MM.1S (cell line): ENCODE measurements at regions not wholly inside any gene's neighbourhood (a gene's known extent, or its start where the extent isn't known, plus 50 kb on each side); places are given as distances from the start of the nearest gene placed in this dataset.

Experiments used
- DNase-seq: peaks from one replicate; pipeline ENCODE4 v3.0.0-alpha.2; 2015
- H2AFZ ChIP-seq: fragments of 300-600 bp; sonication (generic); 2 replicates; pipeline ENCODE4 v1.6.0; 2016; ENCODE audit warnings: antibody characterized with exemption, low read length
- H3F3A ChIP-seq: fragments of 300-600 bp; sonication (generic); 2 replicates; pipeline ENCODE4 v1.6.1; 2016; ENCODE audit warnings: mild to moderate bottlenecking, antibody characterized with exemption, low read length, moderate library complexity, mixed read lengths; ENCODE audit not compliant: insufficient read depth
- H3K27ac ChIP-seq: fragments of 300-600 bp; sonication (generic); 2 replicates; pipeline ENCODE4 v1.5.1; 2016; ENCODE audit warnings: mild to moderate bottlenecking, low read length
- H3K27me3 ChIP-seq: fragments of 300-600 bp; sonication (generic); replicated peaks from 2 replicates; pipeline ENCODE4 v1.6.0; 2016; ENCODE audit warnings: low read length; ENCODE audit not compliant: insufficient read depth
- H3K36me3 ChIP-seq: fragments of 300-600 bp; sonication (generic); replicated peaks from 2 replicates; pipeline ENCODE4 v1.6.1; 2016; ENCODE audit warnings: mild to moderate bottlenecking, low read length, mixed read lengths; ENCODE audit not compliant: insufficient read depth
- H3K4me1 ChIP-seq: fragments of 300-600 bp; sonication (generic); 2 replicates; pipeline ENCODE4 v1.6.1; 2016; ENCODE audit warnings: low read length, mixed read lengths
- H3K4me2 ChIP-seq: fragments of 300-600 bp; sonication (generic); 2 replicates; pipeline ENCODE4 v1.6.0; 2016; ENCODE audit warnings: low read depth, low read length
- H3K4me3 ChIP-seq: fragments of 300-600 bp; sonication (generic); 2 replicates; pipeline ENCODE4 v1.5.1; 2016; ENCODE audit warnings: low read length, mixed read lengths
- H3K79me2 ChIP-seq: fragments of 300-600 bp; sonication (generic); 2 replicates; pipeline ENCODE4 v1.6.1; 2016; ENCODE audit warnings: mixed run types, low read length, mixed read lengths
- H3K9ac ChIP-seq: fragments of 300-600 bp; sonication (generic); 2 replicates; pipeline ENCODE4 v1.6.1; 2016; ENCODE audit warnings: low read length, mixed read lengths
- H3K9me2 ChIP-seq: fragments of 300-600 bp; sonication (generic); replicated peaks from 2 replicates; pipeline ENCODE4 v1.6.1; 2016; ENCODE audit warnings: mild to moderate bottlenecking, low read length, mixed read lengths; ENCODE audit not compliant: insufficient read depth
- H3K9me3 ChIP-seq: fragments of 300-600 bp; sonication (generic); replicated peaks from 2 replicates; pipeline ENCODE4 v1.6.1; 2016; ENCODE audit warnings: mild to moderate bottlenecking, low read length, mixed read lengths; ENCODE audit not compliant: insufficient read depth
- H4K20me1 ChIP-seq: fragments of 300-600 bp; sonication (generic); 2 replicates; pipeline ENCODE4 v1.6.1; 2016; ENCODE audit warnings: mild to moderate bottlenecking, low read length, moderate library complexity, mixed read lengths; ENCODE audit not compliant: insufficient read depth
- CTCF ChIP-seq: fragments of 300-600 bp; sonication (generic); IDR thresholded peaks from 2 replicates; pipeline ENCODE4 v1.5.1; 2016; ENCODE audit warnings: antibody characterized with exemption, low read length, mixed read lengths
- EZH2 ChIP-seq: fragments of 300-600 bp; sonication (generic); optimal IDR thresholded peaks from 2 replicates; pipeline ENCODE3; 2017; ENCODE audit warnings: low read depth, mild to moderate bottlenecking, antibody characterized with exemption, low read length, mixed read lengths
- EZH2phosphoT487 ChIP-seq: fragments of 300-600 bp; sonication (generic); IDR thresholded peaks from 2 replicates; pipeline ENCODE4 v1.6.1; 2018; ENCODE audit warnings: antibody characterized with exemption, low read length

GRCh38 chr2:12032398-12032797 is 286.0 kb downstream of the LPIN1 start:
- Histone ChIP-seq H3K36me3 (no peaks in the 10 kb centered on the region), H3F3A (no peaks in the 10 kb centered on the region), H3K27me3 (no peaks in the 10 kb centered on the region), H4K20me1 (no peaks in the 10 kb centered on the region), H3K4me3 (no peak overlapping the region), H3K4me1 (no peaks in the 10 kb centered on the region), H3K27ac (no peak overlapping the region), H2AFZ (no peak overlapping the region), H3K9me3 (no peaks in the 10 kb centered on the region), H3K9ac (no peak overlapping the region), H3K79me2 (no peaks in the 10 kb centered on the region), H3K4me2 (no peak overlapping the region), H3K9me2 (no peaks in the 10 kb centered on the region)
- no peak for TF ChIP-seq EZH2phosphoT487
- TF ChIP-seq EZH2 = no peak
- no peak for TF ChIP-seq CTCF
- no peak for DNase-seq

DNA sequence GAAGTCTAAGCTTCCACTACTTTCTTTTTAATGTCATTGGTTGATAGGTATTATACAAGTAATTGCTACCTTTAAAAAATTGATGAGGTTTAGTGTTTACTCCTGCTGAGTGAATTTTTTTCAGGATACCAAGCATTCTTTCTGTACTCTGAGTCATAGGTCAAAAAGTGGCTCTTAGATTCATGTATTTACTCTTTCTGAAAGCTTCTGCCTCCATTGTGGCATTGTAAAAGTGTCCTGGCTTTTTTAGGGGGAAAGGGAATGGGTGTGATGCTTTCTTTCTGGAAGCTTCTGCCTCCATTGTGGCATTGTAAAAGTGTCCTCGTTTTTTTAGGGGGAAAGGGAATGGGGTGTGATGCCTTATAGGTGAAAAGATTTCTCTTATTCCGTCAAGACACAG is 286.5 kb downstream of the LPIN1 start:
- H3K79me2 ChIP-seq = no peaks in the 10 kb centered on the region
- no peaks in the 10 kb centered on the region for H3K9me3 ChIP-seq
- H3K36me3 ChIP-seq = no peaks in the 10 kb centered on the region
- DNase-seq = no peak
- no peak overlapping the region for H2AFZ ChIP-seq
- TF ChIP-seq CTCF = no peak
- TF ChIP-seq EZH2phosphoT487 = no peak
- TF ChIP-seq EZH2 = no peak
- H3K9me2 ChIP-seq = no peaks in the 10 kb centered on the region
- no peaks in the 10 kb centered on the region for H3K4me1 ChIP-seq
- no peaks in the 10 kb centered on the region for H3F3A ChIP-seq
- no peak overlapping the region for H3K27ac ChIP-seq
- H3K4me2 ChIP-seq = no peak overlapping the region
- H3K9ac ChIP-seq = no peak overlapping the region
- H3K27me3 ChIP-seq = no peaks in the 10 kb centered on the region
- H4K20me1 ChIP-seq = no peaks in the 10 kb centered on the region
- no peak overlapping the region for H3K4me3 ChIP-seq

DNA sequence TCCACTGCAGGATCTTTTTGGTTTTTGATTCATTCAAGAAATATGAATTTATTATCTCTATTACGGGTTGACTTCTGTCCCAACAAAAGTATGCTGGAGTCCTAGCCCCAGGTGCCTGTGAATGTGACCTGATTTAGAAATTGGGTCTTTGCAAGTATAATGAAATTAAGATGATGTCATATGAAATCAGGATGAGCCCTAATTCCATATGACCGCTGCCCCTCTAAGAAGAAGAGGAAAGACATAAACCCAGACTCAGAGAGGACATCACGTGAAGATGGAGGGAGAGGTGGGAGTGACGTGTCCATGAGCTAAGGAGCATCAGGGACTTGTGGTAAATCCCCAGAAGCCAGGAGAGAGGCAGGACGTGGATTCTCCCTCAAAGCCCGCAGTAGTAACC is 287.1 kb downstream of the LPIN1 start:
- Histone ChIP-seq H3K4me2 (no peak overlapping the region), H3K27ac (no peak overlapping the region)
- TF ChIP-seq EZH2 = no peak
- no peak for TF ChIP-seq CTCF
- no peak for TF ChIP-seq EZH2phosphoT487

More for the DNA sequence above, 287.1 kb downstream of the LPIN1 start:
- no peaks in the 10 kb centered on the region for H4K20me1 ChIP-seq
- no peaks in the 10 kb centered on the region for H3K4me1 ChIP-seq
- DNase-seq = no peak
- no peak overlapping the region for H3K9ac ChIP-seq
- H3K4me3 ChIP-seq = no peak overlapping the region
- no peaks in the 10 kb centered on the region for H3K27me3 ChIP-seq
- no peaks in the 10 kb centered on the region for H3F3A ChIP-seq
- H3K9me2 ChIP-seq = no peaks in the 10 kb centered on the region
- H3K36me3 ChIP-seq = no peaks in the 10 kb centered on the region
- H2AFZ ChIP-seq = no peak overlapping the region
- no peaks in the 10 kb centered on the region for H3K9me3 ChIP-seq
- H3K79me2 ChIP-seq = no peaks in the 10 kb centered on the region
